Progenitor cell of endocrine pancreas (in vitro differentiated cells): ENCODE measurements at regions not wholly inside any gene's neighbourhood (a gene's known extent, or its start where the extent isn't known, plus 50 kb on each side); places are given as distances from the start of the nearest gene placed in this dataset.

ENCODE experiments used
- DNase-seq: peaks from one replicate; pipeline ENCODE4 v3.0.0; 2021; ENCODE audit warnings: low spot score; ENCODE audit not compliant: unreplicated experiment
- H3K27ac Mint-ChIP-seq: 2 replicates; pipeline ENCODE4 v1.8.0; 2021; ENCODE audit warnings: mild to moderate bottlenecking, moderate library complexity, mixed read lengths
- H3K27me3 Mint-ChIP-seq: 2 replicates; pipeline ENCODE4 v1.8.0; 2021; ENCODE audit warnings: mixed read lengths
- H3K36me3 Mint-ChIP-seq: 2 replicates; pipeline ENCODE4 v1.8.0; 2022; ENCODE audit warnings: mixed read lengths; ENCODE audit not compliant: insufficient read depth
- H3K4me1 Mint-ChIP-seq: 2 replicates; pipeline ENCODE4 v1.8.0; 2021; ENCODE audit warnings: low read depth, mixed read lengths
- H3K4me3 Mint-ChIP-seq: 2 replicates; pipeline ENCODE4 v1.8.0; 2021; ENCODE audit warnings: low read depth, mild to moderate bottlenecking, moderate library complexity, mixed read lengths
- H3K9me3 Mint-ChIP-seq: 2 replicates; pipeline ENCODE4 v1.8.0; 2021; ENCODE audit warnings: low read depth, mixed read lengths
- CTCF ChIP-seq: fragments of 200-600 bp; sonication (generic); IDR thresholded peaks from one replicate; pipeline ENCODE4 v1.5.0; 2021; ENCODE audit warnings: antibody characterized with exemption, mild to moderate bottlenecking; ENCODE audit not compliant: unreplicated experiment

DNA sequence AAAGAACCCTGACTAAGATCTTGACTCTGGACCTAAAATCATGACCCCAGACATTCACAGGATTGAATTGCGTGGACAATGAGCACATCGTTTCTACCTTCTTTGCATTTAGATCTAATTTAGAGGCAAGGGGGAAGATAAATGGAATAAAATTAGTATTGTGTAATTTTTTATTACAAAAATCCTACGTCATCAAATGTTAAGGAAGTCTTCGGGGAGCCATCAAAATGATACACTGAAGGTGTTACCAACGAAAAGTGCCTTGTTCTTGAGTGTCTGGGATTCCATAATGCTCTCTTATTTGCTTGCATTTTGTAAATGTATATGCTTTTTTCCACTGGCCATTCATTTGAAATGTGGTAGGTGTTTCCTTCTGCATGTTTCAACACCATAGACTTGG, 52.8 kb upstream of the C3orf49 start:
- no peaks in the 10 kb centered on the region for H3K9me3 Mint-ChIP-seq
- H3K27me3 Mint-ChIP-seq: peaks cover 8% of the 10 kb centered on the region
- no peak overlapping the region for H3K27ac Mint-ChIP-seq
- no peaks in the 10 kb centered on the region for H3K36me3 Mint-ChIP-seq
- H3K4me1 Mint-ChIP-seq: no peaks in the 10 kb centered on the region
- H3K4me3 Mint-ChIP-seq: no peak overlapping the region
- no peak for TF ChIP-seq CTCF
- DNase-seq: no peak

GRCh38 chr3:63768386-63768785, 50.7 kb upstream of the C3orf49 start:
- H3K27me3 Mint-ChIP-seq: peaks cover 5% of the 10 kb centered on the region
- H3K4me3 Mint-ChIP-seq: no peak overlapping the region
- no peak for TF ChIP-seq CTCF
- no peaks in the 10 kb centered on the region for H3K36me3 Mint-ChIP-seq
- H3K4me1 Mint-ChIP-seq: no peaks in the 10 kb centered on the region
- no peaks in the 10 kb centered on the region for H3K9me3 Mint-ChIP-seq
- no peak for DNase-seq
- H3K27ac Mint-ChIP-seq: no peak overlapping the region

- Mint-ChIP-seq H3K4me3 (no peak overlapping the region), H3K36me3 (no peaks in the 10 kb centered on the region), H3K4me1 (no peaks in the 10 kb centered on the region), H3K27me3 (peaks cover 3% of the 10 kb centered on the region), H3K9me3 (no peaks in the 10 kb centered on the region), H3K27ac (no peak overlapping the region)
- no peak for DNase-seq
- no peak for TF ChIP-seq CTCF
Measured at GRCh38 chr3:63768888-63769287, 50.2 kb upstream of the C3orf49 start.
